Caki2 (cell line): ENCODE measurements at regions not wholly inside any gene's neighbourhood (a gene's known extent, or its start where the extent isn't known, plus 50 kb on each side); places are given as distances from the start of the nearest gene placed in this dataset.
"Not testable (repeated sequence)": the region's sequence is repeated elsewhere in the genome, so short reads cannot be mapped to it uniquely, and the experiment has no call there.

Experiments
- DNase-seq: peaks from one replicate; pipeline ENCODE4 v3.0.0-alpha.2; 2015; ENCODE audit warnings: low read depth
- in situ Hi-C: cut with HindIII; loops from 2 replicates; pipeline ENCODE4 v1.10.0; 2016; ENCODE audit warnings: low sequenced_read_pairs, low pct_unique_long_range_greater_than_20kb, mixed read lengths

DNA sequence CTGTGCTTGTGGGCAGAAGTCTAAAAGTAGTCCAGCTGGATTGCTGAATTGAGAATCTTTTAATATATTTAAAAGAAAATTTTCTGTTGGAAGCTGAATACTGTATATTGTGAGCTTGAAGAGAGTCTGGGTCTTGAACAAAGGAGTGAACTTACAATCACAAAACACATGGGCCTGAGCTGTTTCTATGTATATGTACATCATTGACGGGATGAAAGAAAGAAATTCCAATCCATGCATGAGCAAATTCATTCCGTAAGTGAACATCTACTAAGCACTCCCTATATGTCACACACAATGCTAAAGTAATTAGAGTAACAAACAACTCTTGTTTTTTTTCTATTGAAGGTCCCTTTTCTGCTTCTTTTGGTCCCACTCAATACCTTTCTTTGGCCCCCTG, 331.0 kb downstream of the HS3ST1 start:
- no peak for DNase-seq
- in situ Hi-C loops: no loop called here

DNA sequence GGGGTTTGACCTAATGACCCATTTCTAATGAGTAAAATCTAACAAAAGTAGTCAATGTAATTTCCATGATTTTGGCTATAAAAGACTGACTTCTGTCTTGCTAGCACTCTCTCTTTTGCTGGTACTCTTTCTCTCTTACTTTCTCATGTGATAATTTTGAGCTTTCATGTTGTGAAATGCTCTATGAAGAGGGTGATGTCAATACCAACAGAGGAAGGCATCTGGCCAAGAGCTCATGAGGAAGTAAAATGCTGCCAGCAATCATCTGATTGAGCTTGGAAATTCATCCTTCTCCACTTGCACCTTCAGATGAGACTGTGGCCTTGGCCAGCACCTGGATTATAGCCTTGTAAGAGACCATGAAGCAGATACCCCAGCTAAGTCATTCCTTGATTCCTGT, 347.7 kb downstream of the HS3ST1 start:
- in situ Hi-C loops: no loop called here
- no peak for DNase-seq

DNA sequence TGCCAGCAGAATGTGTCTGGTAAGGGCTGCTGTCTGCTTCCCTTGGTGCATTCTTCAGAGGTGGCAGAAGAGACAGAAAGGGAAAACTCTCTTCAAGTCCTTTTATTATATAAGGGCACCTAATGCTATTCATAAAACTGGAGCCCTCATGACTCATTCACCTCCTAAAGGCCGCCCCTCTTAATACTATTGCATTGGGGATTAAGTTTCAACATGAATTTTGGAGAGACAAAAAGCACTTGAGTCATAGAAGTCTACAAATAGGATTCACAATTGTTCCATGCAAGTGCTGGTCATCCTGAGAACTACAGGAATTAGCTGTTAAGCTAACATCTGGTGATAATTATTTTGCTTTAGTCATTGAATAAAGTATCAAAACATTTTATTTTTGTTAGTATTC, 349.5 kb downstream of the HS3ST1 start:
- no peak for DNase-seq

GRCh38 chr4:11074581-11075241, 354.0 kb downstream of the HS3ST1 start:
- no peak for DNase-seq
- in situ Hi-C loops: no loop called here

More for the DNA sequence above, 349.5 kb downstream of the HS3ST1 start:
- in situ Hi-C loops: no loop called here

GRCh38 chr4:11073621-11074051, 355.1 kb downstream of the HS3ST1 start:
- in situ Hi-C loops: no loop called here
- no peak for DNase-seq

- no peak for DNase-seq
- in situ Hi-C loops: no loop called here
Measured at GRCh38 chr4:11072999-11073398, 355.7 kb downstream of the HS3ST1 start.

DNA sequence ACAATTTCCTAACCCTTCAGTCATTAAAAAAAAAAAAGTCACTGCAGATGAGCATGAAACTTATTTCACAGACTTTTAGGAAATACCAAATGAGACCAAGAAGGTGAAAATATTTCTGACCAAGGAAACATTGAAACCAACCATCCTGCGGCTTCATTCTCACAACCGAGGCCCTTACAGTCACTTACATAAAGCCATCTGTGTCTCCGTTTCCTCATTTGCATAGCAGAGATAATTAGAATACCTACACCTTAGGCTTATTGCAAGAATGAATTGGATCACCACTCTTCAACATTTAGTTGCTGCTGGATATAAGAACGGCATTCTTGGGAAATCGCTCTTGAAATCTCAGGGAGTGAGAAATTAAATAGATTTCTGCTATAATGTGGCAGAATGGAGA, 356.2 kb downstream of the HS3ST1 start:
- DNase-seq: no peak
- in situ Hi-C loops: no loop called here

- in situ Hi-C loops: no loop called here
Measured at GRCh38 chr4:11070813-11071212, 357.9 kb downstream of the HS3ST1 start.

DNA sequence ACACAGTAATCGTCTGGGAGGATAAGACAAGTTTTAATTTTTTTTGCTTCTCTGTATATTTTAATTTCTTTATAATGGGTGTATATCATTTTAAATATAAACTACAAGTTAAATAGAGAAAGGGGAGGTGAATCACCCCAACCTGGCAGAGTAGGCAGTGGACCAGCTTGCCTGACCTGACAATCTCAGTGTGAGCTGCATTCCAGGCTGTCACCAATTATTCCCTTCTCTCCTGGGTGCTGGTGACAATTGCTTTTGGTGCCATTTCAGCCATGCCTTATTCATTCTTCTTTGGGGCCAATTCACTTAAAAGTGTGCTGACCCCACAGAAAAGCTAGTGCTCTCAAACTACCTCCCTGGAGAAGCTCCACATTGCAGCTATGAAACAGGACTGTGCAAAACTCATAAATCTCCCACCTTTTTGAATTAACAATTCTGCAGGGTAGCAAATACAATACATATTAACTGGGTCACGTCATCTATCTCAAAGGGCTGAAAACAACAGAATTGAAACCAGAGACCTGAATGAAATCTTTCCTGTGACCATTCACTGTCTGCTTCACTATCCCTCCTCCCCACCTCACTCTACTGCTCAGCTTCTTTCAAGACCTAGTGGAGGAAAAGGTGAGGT, 359.0 kb downstream of the HS3ST1 start:
- no peak for DNase-seq
- in situ Hi-C loops: no loop called here

More at GRCh38 chr4:11070813-11071212, 357.9 kb downstream of the HS3ST1 start:
- DNase-seq: no peak

DNA sequence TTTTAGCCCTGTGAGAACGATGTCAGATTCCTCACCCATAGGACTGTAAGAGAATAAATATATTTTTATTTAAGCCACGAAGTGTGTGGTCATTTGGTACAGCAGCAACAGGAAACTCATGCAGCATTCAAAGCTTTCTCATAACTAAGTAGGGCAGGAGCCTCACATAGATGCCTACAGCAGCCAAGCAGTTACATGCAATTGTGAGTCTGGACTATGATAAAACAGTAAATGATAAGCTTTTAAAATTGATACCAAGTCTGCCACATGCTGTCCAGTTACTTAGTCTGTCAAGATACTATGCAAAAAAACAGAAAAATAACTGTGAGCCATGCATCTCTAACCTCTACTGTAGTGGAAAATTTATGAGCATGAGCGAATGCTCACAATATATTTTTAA, 359.6 kb downstream of the HS3ST1 start:
- DNase-seq: no peak
- in situ Hi-C loops: no loop called here

DNA sequence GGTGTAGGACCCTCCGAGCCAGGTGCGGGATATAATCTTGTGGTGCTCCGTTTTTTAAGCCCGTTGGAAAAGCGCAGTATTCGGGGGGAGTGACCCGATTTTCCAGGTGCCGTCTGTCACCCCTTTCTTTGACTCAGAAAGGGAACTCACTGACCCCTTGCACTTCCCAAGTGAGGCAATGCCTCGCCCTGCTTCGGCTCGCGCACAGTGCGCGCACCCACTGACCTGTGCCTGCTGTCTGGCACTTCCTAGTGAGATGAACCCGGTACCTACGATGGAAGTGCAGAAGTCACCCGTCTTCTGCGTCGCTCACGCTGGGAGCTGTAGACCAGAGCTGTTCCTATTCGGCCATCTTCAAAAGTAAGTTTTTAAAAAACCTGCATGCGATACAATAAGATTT, 362.1 kb downstream of the HS3ST1 start:
- in situ Hi-C loops, DNase-seq: not testable (repeated sequence)

DNA sequence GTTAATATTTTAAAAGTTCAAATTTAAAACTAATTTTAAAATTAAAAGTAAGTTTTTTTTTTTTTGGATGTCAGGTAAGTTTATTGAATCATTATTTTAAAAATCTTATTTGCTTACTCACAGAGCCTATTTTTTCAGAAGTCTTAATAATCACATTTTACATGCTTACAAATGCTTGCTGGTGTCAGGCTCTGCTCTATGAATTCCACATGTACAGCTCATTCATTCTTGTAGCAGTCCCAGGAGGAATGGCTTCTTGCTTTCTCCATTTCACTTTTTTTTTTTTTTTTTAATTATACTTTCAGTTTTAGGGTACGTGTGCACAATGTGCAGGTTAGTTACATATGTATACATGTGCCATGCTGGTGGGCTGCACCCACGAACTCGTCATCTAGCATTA, 368.1 kb downstream of the HS3ST1 start:
- not testable (repeated sequence) for DNase-seq

GRCh38 chr4:11054937-11055336, 370.4 kb upstream of the CLNK start:
- DNase-seq, in situ Hi-C loops: not testable (repeated sequence)

More for the DNA sequence above, 368.1 kb downstream of the HS3ST1 start:
- in situ Hi-C loops: not testable (repeated sequence)

- no peak for DNase-seq
- in situ Hi-C loops: no loop called here
Measured at GRCh38 chr4:11053601-11054220, 369.1 kb upstream of the CLNK start.

GRCh38 chr4:11051181-11051580, 366.6 kb upstream of the CLNK start:
- in situ Hi-C loops: no loop called here
- no peak for DNase-seq

DNA sequence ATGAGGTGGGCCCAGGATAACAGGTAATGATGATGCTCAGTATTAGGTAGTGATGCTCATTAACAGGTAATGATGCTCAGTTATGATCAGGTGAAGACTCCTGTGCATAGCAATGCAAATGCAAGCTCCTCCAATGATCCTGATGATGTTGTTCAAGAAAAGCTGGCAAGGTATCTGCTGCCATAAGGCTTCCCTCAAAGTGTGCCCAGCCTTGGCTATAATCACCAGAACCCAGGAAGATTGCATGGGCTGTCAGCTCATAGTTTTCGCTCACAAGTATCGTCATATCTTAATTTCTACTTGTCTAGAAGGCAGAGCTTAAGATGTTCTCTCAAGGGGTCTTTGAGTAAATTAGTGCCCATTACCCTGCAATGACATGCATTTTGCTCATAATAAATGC, 366.2 kb upstream of the CLNK start:
- no peak for DNase-seq
- in situ Hi-C loops: no loop called here

GRCh38 chr4:11049001-11049400, 364.4 kb upstream of the CLNK start:
- in situ Hi-C loops: no loop called here
- DNase-seq: no peak

DNA sequence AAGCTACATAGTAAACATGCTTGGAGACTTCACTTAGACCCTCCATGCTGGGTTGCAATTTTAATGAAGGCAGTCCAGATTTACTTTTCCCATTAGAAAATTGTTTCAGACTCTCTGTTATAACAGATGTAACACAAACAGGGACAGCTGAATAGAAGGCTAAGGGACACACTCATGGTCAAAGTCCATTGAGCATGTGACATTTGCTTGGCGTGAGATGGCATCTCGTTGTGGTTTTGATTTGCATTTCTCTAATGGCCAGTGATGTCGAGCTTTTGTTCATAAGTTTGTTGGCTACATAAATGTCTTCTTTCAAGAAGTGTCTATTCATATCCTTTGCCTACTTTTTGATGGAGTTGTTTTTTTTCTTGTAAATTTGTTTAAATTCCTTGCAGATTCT, 358.2 kb upstream of the CLNK start:
- in situ Hi-C loops: no loop called here

GRCh38 chr4:11039634-11040131, 355.1 kb upstream of the CLNK start:
- DNase-seq: no peak

More for the DNA sequence above, 358.2 kb upstream of the CLNK start:
- DNase-seq: peak; percentile 1

More at GRCh38 chr4:11039634-11040131, 355.1 kb upstream of the CLNK start:
- in situ Hi-C loops: no loop called here
